HTR-8/SVneo (cell line): ENCODE measurements at regions not wholly inside any gene's neighbourhood (a gene's known extent, or its start where the extent isn't known, plus 50 kb on each side); places are given as distances from the start of the nearest gene placed in this dataset.
A peak's percentile ranks its signal among the peaks of the same experiment; 100 is the strongest.

Experiments used
- DNase-seq: peaks from one replicate; pipeline ENCODE4 v3.0.0; 2011; ENCODE audit warnings: low spot score, mixed read lengths; ENCODE audit not compliant: insufficient read length
- FAIRE-seq: peaks from 2 replicates; lab custom pipeline; 2011; peaks lifted over from hg19 to GRCh38; lab: Jason Lieb, UNC

DNA sequence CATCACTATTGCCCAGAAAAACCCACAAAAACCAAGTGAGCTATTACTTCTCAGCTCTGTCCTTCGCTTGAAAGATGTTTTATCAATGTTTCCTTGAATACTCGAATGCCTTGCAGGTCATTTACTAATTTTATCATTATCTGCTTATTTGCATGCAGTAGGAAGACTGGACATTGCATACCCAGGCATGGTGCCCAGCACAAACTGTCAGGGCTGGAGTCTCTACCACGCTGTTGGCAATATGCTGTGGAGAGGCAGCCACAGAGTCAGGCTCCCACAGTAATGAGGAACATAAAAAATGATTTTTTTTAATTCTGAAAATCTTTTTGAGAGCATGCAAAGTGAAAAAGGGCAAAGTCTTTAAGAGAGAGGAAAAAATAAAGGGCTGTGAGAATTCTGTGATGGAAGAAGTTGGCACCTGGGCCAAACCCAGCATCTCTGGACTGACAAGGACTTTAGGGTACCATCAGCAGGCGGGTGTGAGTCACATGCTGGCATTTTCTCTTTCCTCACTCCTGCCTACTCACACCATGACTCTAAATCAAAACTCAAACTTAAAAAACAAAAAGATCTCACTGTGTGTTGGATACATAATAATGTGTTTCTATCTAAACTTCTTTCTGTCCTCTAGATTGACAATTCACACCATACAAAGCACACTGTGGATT is 709.8 kb upstream of the FANCL start:
- no peak for FAIRE-seq
- DNase-seq, result no peak

DNA sequence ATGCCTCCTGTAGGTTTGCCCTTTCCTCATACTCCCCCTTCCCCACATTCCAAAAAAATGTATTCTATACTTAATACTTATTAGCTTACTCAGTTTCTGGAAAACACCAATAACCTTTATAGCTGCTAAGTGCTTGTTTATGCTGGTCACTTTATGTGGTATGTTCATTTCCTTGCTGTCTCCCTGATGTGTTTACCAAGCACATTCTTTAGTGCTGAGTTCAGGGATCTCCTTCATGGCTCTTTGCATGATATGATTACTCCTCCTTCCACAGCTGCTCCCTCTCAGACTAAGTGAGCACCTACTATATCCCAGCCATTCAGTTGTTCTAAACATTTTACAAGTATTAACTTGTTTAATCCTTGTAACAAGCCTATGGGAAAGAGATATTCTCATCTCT is 698.3 kb upstream of the FANCL start:
- FAIRE-seq (no peak), DNase-seq (peak; percentile 5)

DNA sequence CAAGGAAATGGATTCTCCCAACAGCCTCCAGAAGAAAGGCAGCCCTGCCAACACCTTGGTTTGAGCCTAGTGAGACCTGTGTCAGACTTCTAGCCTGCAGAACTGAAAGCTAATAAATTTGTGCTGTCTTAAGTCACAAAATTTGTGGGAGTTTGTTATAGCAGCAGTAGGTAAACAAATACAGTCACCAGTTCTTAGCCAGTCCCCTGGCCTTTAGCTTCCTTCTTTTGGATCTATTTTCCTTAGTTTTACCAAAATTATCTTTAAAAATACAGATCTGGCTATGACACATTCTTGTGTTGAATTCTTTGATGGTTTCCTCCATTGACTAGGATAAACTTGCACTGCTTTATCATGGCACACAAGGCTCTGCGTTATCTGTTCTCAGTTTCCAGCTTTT is 697.9 kb upstream of the FANCL start:
- no peak for DNase-seq

DNA sequence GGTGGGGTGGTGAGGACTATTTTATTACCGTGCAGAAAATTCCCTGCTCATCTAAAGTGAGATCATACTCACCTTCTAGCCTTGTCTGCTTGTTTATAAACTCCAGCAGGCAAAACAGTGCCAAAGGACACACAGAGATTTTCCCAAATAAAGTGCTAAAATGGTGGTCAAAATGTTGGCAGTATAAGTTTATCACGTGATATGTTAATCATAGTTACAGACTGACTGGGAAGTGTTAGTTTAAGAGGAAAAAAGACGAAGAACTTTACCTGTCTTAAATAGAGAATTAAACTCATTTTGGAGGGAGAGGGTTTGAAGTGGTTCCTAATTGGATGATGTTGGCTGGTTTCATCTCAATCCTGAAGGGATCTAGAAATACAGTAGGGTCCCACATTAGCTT is 691.7 kb upstream of the FANCL start:
- no peak for FAIRE-seq
- no peak for DNase-seq

More for the DNA sequence above, 697.9 kb upstream of the FANCL start:
- FAIRE-seq, result no peak

DNA sequence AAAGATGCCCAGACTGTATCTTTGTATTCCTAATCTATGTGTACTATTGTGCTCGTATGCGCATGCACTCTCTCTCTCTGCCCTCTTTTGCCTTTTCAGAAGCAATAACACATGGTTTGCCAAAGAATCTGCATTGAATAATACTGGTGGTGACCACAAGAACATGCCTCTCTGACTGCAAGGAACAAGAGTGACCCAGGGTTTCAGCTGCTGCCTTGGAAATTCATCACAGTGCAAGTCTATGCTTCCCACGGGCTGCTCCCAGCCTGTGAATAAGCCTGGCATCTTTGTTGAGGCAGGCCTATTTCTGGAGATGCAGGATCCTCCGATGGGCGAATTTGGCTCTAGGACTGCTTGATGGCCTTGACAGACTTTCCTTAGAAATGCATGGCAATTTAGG is 689.4 kb upstream of the FANCL start:
- DNase-seq (no peak), FAIRE-seq (no peak)

DNA sequence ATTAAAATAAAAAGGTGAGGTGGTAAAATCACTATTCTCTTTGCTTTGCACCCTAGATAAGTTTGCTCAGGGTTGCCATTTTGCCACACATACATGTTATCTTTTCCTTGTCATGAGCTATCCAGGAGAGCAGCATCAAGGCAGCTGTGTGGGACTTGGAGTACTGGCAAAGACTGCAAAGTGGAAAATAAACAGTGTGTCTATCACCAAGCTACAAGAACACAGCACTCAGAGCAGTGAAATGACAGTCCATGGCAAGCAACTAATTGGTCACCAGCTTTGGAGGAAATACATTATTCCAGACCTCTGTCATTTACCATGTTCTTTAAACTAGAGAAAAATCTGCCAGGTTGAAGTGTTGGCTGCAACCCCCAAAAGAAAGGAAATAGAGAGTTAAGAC is 687.8 kb upstream of the FANCL start:
- FAIRE-seq, result no peak
- DNase-seq, result no peak

DNA sequence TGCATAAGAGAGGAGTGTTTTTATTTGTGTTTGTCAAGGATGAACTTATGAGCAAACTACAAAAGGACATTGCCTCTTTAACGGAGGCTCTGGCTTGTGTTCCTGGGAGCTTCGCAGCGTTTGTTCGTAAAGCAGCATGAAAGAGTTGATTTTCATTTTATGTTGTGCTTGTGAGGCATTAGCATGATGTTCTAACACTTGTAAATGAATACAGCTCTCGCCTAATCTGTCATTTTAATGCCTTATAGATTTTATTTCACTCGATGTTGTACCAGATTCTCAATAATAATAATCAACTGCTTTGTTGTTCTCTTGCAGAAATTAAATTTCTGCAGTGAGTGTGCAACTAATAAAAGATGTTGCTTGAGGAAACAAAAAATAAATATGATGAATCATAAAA is 687.3 kb upstream of the FANCL start:
- FAIRE-seq (no peak), DNase-seq (no peak)

DNA sequence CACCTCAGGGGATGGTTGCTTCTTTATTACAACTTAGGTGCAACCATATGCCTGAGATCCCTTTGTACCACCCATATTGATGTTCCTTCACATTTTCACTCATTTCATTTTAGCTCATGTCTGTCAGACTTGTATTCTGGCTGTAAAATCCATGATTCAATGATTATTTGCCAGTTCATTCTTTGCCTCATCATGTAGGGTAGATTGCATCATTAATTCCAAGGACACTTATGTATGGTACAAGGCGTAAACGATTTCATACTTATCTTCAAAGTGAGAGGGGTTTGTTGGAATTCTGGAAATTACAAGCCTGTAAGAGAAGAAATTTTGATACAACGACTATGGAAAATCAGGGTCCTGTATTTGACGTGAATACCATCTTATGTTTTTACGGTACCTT is 685.0 kb upstream of the FANCL start:
- FAIRE-seq, result no peak
- DNase-seq, result no peak

DNA sequence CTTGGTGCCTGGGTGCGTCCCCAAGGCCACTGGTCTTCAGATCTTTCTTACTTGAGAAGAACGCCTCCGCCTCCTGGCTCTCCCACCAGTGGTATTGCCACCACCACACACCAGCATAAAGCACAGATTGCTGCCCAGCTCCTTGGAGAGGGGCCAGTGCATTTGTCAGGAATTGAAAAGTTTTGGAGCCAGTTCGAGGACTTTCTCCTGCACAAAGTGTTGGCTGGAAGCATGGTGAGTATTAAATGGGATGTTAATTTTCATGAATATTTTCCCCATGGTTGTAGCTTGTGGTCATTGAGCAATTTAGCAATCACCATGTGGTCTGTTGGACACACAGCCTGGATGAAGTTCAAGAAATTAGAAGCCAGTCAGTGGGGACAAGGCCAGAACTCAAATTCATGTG is 684.6 kb upstream of the FANCL start:
- DNase-seq (no peak), FAIRE-seq (no peak)

DNA sequence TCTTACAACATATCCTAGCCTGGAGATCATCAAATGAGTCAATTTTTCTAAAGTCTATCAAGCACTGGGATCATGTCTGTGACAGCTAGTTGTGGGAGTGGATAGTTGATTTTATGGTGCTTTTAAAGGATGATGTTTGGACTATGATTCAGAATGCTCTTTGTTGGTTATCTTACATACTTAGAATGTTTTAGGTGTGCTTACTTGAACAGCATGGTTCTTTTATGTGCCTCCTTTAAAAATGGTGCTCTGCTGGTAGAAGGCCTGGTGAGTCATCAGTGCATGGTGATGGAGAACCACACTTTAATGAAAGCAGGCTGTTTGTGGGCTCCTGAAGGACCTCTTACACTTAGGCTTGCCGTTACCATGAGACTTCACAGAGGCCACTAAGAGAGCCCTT is 682.7 kb upstream of the FANCL start:
- peak; percentile 3 for DNase-seq
- FAIRE-seq, result no peak

DNA sequence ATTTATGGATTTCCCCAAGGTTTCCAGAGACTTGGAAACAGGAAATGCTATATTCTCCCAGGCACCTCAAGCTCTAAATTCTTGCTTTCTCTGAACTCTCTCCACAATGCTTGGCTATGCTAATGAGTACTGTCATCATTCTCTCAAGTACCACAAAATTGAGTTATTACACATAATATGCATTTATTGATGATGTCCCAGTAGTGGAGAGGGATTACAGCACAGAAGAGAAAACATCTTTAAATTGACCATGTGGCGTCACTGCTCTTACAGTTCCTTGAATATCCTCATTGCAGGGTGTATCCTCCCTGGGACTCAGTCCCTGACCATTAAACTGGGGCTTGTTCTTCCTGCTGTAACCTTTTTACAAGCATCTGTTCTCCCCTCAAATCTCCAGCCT is 681.1 kb upstream of the FANCL start:
- no peak for FAIRE-seq

DNA sequence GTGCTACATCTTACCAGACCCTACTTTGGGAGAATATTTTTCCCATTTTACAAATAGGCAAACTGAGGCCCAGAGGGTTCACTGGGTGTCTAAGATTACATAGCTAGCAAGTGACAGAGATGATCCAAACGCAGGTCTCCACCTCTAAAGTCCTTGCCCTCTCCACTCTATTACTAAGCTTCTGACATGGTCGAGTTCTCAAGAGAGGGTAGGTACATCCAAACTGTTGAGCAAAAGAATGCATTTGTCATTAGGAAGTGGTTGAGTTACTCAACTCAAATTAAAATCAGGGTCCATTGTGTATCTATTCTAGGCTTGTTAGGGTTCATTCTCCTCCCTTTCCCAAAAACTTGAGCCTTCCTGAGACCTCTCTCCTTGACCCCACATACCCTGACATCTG is 680.6 kb upstream of the FANCL start:
- DNase-seq (no peak), FAIRE-seq (no peak)

More for the DNA sequence above, 681.1 kb upstream of the FANCL start:
- no peak for DNase-seq

DNA sequence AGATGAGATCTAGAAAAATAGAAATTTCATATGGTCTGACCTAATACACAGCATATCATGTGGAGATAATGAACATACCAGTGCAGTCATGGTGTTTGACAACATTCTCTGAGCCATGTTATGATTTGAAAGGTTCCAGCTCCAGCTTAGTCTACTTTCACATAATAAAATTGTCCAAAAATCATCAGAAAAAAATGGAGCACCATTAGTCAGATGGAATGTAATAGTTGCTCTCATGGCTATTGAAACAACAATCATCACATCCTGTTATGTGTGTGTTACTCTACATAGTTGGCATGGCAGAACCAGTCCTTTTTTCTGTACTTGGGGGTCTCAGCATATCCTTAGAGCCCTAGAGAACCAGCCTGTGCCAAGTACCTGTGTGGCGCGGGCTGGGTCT is 678.9 kb upstream of the FANCL start:
- no peak for FAIRE-seq

DNA sequence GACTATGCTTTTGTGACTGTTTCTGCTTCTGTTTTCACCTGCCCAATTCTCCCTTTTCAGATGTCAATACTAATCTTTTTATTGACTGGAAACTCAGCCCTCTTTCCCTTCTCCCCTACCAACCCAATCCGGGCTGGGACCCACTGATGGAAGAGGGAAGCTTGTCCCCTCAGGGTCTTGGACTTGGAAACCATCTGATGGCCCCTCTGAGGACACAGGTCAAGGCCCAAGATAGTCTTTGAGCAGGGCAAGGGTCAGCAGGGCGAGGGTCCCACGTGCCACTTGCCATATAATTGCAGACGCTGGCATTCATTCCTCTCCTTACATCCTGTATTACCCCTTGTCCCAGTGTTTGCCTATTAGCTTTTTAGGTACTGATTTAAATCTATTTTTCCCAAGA is 678.2 kb upstream of the FANCL start:
- DNase-seq, result no peak
- FAIRE-seq, result no peak

More for the DNA sequence above, 678.9 kb upstream of the FANCL start:
- no peak for DNase-seq

DNA sequence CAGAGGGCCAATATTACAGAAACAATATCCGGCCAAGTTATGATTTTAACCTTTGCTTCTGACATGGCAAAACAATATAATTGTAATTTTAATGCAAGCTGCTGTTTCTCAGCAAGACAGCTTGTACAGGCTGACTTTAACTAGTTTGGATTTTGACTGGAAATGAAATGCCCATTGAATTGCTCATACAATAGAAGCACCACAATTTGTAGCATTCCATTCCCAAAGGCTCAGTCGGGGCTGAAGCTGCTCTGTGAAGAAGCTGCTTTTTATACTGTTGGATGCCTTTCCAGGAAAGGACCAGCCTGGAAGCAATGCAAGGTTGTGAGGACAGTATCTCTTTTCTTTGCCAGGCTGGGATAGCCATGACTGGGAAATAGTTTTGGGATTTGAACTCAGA is 677.0 kb upstream of the FANCL start:
- DNase-seq (no peak), FAIRE-seq (no peak)

DNA sequence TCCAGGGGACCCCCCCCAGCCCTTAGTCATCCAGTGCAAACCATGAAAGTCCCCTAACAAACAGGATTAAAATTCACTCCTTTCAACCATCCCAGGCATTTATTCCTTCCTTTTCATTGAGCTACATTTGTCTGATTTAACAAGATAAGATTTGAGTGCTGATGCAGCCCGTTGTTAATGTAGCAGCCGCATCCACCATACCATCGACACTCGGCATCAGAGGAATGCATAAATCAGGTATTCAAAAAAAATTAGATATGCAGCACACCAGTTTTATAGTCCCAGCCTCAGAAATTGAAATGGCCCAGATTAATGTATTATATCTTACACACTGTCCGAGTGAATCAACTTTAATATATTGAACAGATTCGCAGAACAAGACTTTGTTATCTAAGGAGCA is 676.5 kb upstream of the FANCL start:
- DNase-seq (no peak), FAIRE-seq (no peak)

DNA sequence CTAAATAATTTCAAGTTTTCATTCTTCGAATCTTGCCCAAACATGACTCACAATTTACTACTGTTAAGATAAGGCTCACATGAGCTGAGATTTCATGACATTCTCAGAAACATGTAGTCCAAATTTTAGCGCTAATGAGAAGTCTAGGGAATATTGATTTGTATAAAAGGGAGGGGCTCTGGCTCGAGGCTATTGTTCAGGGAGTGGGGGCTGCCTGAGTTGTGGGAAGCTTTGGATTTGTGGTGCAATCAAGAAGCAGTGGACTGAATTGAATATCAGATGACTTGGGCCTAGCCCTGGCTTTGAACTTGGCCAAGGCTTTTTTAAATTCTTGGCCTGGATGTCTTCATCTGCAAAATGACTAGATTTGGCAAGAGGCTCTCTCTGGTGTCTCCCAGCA is 674.9 kb upstream of the FANCL start:
- no peak for FAIRE-seq
- DNase-seq, result no peak

DNA sequence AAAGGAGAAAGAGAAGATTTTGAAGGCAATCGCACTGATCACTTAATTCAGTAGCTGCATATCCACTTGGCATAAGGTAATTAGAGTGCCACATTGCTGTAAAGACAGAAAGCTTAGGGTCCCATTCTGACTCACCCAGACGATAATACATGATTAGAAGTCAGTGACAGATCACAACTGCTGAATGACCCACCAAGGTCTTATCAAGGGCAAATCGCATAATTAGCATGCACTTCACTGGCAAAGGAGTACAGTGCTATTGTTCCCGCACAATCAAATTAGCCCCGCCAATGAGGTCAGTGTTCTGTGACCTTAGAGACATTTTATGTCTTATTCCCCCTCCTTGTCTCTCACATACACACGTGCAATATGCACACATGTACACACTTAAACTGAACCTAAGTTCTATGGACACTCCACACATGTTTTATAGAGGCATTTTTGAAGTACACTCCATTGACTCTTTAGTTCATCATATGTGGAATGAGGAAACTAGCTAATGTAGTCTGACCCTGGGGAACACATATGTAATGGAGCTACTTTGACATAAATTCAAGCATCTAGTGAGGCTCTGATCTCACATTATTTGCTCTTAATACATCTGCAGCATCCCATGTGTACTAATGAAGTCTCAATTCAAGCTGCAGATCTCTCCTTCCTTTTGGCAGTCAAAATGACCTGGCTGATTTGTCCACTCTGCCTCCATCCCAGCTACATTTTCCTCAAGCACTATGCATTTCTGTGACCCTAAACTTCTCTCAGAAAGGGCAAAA is 673.8 kb upstream of the FANCL start:
- FAIRE-seq (no peak), DNase-seq (no peak)

DNA sequence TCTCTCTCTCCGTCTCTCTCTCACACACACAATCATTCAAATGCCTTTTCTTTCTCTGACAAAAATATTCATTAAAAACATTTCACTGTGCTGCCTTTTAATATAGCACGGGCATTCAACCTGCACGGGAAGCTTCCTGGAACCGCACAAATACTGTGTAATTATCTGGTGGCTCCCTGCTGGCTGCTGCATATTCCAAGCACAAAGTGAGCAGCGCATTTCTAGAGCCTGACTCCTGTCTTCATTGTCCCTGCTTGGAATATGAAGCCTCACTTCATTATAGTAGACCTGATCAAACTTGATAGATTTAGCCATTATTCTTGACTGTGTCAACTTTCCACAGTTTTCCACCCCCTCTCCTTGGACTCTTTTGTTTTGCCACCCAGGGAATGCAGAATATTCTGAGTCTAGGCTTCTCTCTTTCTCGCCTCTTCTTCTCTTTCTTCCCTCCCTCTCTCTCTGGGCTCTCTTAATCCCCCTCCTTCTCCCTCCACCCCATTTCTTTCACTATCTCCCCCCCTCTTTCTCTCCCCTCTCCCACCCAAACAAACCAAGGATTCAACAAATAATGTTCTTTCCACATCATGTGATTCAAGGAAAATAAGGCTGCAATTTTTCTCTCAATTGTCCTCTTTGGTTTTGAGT is 672.1 kb upstream of the FANCL start:
- no peak for FAIRE-seq
- DNase-seq, result no peak

DNA sequence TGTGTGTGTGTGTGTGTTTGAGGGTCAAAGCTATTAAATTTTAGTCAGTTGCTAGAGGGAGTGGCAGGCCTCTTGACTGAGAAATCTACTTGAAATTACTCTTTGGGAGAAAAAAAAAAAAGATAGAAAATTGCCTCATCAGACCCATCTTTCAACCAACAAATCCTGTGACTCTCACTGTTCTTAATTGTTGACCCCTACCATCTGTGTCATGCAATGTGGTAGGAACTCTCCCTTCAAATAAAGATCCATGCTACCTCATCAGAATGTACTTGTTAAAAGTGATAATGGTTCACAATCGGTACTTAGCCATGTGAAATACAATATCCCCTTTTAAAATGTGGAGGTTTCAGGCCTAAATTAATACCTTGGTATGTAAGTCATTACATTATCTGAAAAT is 670.8 kb upstream of the FANCL start:
- DNase-seq, result no peak

DNA sequence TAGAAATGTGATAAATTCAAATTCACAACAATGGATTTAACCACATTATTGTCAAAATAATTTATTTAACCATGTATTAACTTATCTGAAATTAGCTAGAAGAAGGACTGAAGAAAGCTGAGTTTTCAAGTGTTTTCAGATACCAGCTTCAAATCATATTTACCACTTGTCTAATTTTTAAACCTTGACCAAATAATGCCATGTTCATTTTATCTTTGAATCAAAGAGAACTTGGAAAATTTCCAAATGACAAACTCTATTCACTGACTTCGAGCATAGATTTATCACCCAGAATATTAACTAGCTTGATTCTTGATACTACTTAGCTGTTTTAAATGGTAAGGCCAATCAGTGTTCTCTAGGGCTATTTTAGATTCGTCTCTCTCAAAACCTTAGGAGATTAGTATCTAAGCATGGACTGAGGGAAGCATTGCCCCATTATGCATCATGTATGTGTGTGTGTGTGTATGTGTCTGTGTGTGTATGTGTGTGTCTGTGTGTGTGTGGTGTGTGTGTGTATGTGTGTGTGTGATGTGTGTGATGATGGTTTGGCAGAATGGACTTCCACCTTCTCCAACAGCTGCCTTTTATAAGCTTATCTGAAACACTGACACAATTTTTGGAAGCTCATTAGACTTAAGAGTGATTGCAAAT is 667.5 kb upstream of the FANCL start:
- FAIRE-seq (peak; percentile 94), DNase-seq (no peak)

More for the DNA sequence above, 670.8 kb upstream of the FANCL start:
- no peak for FAIRE-seq
